ENCODE measurements at regions not wholly inside any gene's neighbourhood (a gene's known extent, or its start where the extent isn't known, plus 50 kb on each side); places are given as distances from the start of the nearest gene placed in this dataset.

GRCh38 chr5:97636766-97637165 lies 453.7 kb upstream of the RIOK2 start:
- no peak for TF ChIP-seq CTCF (IDR thresholded peaks at IDR 0.05; ENCODE audit: control extremely low read depth, extremely low read depth)
- Histone ChIP-seq H3K9ac (ENCODE audit: insufficient read depth in 1 of 2, low read length in 2 of 2) (no peak overlapping the region), H3K4me1 (ENCODE audit: control insufficient read depth in 5 of 5, insufficient read depth in 5 of 5, low read length in 5 of 5) (no peaks in the 10 kb centered on the region), H3K4me3 (no peak overlapping the region), H3K27ac (ENCODE audit: low read depth in 1 of 2, low read length in 1 of 2) (no peak overlapping the region), H3K27me3 (ENCODE audit: control insufficient read depth in 3 of 3, insufficient read depth in 3 of 3, low read length in 2 of 3) (no peaks in the 10 kb centered on the region), H3K9me3 (ENCODE audit: control insufficient read depth in 4 of 4, insufficient read depth in 3 of 4, low read length in 3 of 4) (no peaks in the 10 kb centered on the region), H3K36me3 (ENCODE audit: control insufficient read depth in 4 of 4, insufficient read depth in 4 of 4, low read length in 4 of 4) (no peaks in the 10 kb centered on the region)
- ATAC-seq (ENCODE audit: insufficient read depth, low FRiP score) (no peak), DNase-seq (no peak)
- 84 to 85% methylated on average over 4 of the region's 4 CpGs for WGBS, 2 donors

DNA sequence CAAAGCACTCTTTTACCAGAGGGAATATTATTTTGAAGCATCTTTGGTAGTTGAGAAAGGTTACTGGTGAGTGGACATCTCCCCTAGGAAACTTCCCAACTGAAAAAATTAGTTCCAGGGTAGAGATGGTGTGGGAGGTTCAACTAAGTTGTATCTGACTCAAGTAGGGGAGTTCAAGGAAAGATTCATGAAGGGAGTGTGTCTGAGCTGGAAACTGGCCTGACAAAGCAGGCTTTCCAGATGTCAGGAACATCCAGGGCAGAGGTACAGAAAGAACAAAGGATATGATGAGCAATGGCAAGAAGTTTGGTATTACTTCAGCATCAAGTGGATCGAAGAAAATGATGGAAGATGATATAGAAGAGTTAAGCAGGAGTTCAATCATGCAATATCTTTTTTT lies 458.0 kb upstream of the RIOK2 start:
- no peak for TF ChIP-seq CTCF (IDR thresholded peaks at IDR 0.05; ENCODE audit: control extremely low read depth, extremely low read depth)
- Histone ChIP-seq H3K36me3 (ENCODE audit: control insufficient read depth in 4 of 4, insufficient read depth in 4 of 4, low read length in 4 of 4) (no peaks in the 10 kb centered on the region), H3K27ac (ENCODE audit: low read depth in 1 of 2, low read length in 1 of 2) (no peak overlapping the region), H3K27me3 (ENCODE audit: control insufficient read depth in 3 of 3, insufficient read depth in 3 of 3, low read length in 2 of 3) (no peaks in the 10 kb centered on the region), H3K4me1 (ENCODE audit: control insufficient read depth in 5 of 5, insufficient read depth in 5 of 5, low read length in 5 of 5) (no peaks in the 10 kb centered on the region), H3K9ac (ENCODE audit: insufficient read depth in 1 of 2, low read length in 2 of 2) (no peak overlapping the region), H3K9me3 (ENCODE audit: control insufficient read depth in 4 of 4, insufficient read depth in 3 of 4, low read length in 3 of 4) (peaks cover 0 to 5% (median 0%) of the 10 kb centered on the region in 4 donors), H3K4me3 (no peak overlapping the region)
- ATAC-seq (ENCODE audit: insufficient read depth, low FRiP score) (no peak), DNase-seq (no peak)
- 81 to 91% methylated on average over 1 of the region's 1 CpG for WGBS, 2 donors

DNA sequence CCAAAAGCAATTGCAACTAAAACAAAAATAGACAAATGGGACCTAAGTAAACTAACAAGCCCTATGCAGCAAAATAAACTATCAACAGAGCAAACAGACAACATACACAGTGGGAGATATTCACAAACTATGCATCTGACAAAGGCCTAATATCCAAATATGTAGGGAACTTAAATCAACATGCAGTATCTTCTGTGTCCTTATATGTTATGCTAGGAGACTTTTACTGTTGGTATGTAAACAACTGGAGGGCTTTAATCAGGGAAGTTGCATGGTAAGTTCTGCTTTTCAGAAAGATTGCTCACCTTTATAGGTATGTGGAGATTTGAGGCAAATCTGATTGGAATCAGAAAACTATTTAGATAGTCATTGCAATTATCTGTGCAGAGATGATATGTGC lies 461.2 kb upstream of the RIOK2 start:
- H3K27me3 ChIP-seq (ENCODE audit: control insufficient read depth in 3 of 3, insufficient read depth in 3 of 3, low read length in 2 of 3): no peaks in the 10 kb centered on the region

More for the DNA sequence above, 461.2 kb upstream of the RIOK2 start:
- H3K9ac ChIP-seq (ENCODE audit: insufficient read depth in 1 of 2, low read length in 2 of 2): no peak overlapping the region
- TF ChIP-seq CTCF (IDR thresholded peaks at IDR 0.05; ENCODE audit: control extremely low read depth, extremely low read depth): no peak
- no peak overlapping the region for H3K4me3 ChIP-seq
- no peak for DNase-seq
- no peak for ATAC-seq (ENCODE audit: insufficient read depth, low FRiP score)
- no peaks in the 10 kb centered on the region for H3K36me3 ChIP-seq (ENCODE audit: control insufficient read depth in 4 of 4, insufficient read depth in 4 of 4, low read length in 4 of 4)
- no peaks in the 10 kb centered on the region for H3K4me1 ChIP-seq (ENCODE audit: control insufficient read depth in 5 of 5, insufficient read depth in 5 of 5, low read length in 5 of 5)
- H3K27ac ChIP-seq (ENCODE audit: low read depth in 1 of 2, low read length in 1 of 2): no peak overlapping the region
- H3K9me3 ChIP-seq (ENCODE audit: control insufficient read depth in 4 of 4, insufficient read depth in 3 of 4, low read length in 3 of 4): peaks cover 0 to 8% (median 0%) of the 10 kb centered on the region in 4 donors

All from lung (tissue), 11 donors.